NCI-H510A (cell line): ENCODE measurements at regions not wholly inside any gene's neighbourhood (a gene's known extent, or its start where the extent isn't known, plus 50 kb on each side); places are given as distances from the start of the nearest gene placed in this dataset.

Experiments
- DNase-seq: peaks from one replicate; lab custom pipeline; 2025; lab: John Stamatoyannopoulos, UW

DNA sequence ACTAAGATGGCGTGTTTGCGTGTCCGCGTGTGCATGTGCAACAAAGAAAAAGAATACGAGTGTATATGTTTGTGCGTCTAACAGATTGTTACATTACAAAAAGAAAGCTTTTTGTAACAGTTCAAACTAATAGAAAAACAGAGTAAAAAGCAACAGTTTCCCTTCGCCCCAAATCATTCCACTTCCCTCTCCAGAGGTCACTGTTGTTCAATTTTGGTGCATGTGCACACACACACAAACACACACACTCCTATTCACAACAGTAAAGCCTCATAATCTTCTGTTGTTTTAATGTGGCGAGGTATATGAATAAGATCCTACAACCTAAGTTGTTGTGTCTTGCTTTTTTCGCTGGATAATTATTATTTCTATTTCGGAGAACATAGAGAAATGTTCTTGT lies 357.3 kb upstream of the SLC8A1 start:
- no peak for DNase-seq

- DNase-seq: no peak
These were observed 362.7 kb upstream of the SLC8A1 start for GRCh38 chr2:40814616-40815015.

DNA sequence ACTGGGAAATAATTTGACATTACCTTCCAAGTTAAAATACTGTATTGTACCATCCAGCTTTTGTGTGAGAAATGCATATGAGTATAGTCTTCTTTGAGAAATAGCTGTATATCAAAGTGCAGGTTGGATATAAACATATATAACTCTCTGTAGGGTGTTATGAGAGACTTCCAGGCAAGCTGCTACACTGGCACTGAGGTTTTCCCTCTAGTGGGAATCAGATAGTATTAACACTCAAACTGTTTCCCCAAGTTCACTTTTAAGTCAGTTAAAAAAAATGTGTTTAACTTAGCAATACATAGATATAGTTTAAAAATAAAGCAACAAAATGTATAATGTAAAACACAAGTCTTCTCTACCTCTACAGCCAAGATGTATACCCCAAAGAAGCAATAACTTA lies 368.4 kb upstream of the SLC8A1 start:
- DNase-seq: no peak

DNA sequence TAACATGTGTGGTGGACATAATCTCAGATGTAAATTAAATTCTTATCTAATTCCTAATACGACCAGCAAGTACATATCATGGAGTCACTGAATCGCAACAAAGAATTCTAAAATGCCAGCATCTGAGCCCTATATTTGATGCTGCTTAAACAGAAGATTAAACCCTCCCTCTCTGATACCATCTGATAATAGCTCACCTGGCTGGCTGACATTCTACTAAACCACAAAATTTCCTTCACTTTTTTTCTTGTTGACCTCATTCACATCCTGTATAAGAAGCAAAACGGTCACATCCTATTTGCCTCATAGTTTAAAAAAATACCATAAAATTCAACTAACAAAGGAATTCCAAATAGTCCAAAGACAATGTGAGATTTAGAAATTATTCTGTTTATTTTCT lies 371.6 kb upstream of the SLC8A1 start:
- DNase-seq: no peak

GRCh38 chr2:40824278-40824677 lies 372.4 kb upstream of the SLC8A1 start:
- no peak for DNase-seq

DNA sequence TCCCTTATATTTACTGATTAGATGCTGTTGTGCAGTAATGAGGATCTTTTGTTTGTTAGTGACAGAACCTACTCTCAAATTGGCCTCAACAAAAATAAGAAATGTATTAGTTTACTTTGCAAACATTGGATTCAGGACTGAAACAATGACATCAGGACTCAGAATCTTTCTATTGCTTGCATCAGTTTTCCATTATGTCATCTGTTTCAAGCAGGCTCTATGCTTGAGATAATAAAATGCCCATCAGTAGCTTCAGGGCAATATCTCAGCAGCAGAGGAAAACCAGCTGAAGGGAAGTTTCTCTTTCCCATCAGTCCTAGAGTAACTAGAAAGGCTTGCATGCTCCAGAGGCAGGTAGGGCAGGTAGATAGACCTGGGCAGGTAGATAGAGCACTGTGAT lies 375.5 kb upstream of the SLC8A1 start:
- DNase-seq: no peak

DNA sequence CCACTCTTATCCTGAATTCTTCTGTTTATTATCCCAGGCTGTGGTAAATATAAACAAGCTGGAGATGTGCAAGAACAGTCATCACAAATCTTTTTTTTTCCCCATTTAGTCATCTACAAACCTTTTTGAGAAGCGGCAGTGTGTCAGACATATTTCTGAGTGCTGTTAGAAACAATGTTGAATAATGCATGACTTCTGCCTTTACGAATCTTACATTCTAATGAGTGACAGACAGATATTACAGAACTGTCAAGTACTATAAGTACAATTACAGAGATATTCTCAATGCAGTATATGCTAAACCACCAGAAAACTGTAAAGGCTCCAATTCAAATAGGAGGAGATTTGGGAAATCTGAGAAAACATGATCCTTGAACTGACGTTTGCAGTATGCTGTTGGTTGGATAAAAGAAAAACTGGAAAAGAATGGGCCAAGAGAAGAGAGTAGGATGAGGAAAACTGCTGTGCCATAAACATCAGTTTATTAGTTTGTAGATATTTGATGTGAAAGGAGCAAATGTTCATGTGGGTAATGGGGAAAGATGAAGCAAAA lies 379.5 kb upstream of the SLC8A1 start:
- DNase-seq: no peak

DNA sequence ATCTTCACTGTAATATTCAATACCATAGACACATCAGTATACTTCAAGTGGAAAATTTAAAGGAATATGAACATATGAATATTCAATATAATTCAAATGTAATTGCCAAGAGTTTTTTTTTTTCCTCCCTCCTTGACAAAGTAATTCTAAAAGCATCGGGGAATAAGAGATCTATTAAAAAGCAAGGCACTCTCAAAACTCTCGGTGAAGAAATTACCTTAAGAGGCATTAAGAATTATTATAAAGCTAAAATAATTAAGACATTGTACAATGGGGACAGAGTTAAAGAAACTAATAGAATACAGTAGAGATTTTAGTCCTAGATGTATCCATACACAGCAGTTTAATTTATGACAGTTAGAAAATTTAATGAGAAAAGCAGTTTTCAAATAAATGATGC lies 390.0 kb upstream of the SLC8A1 start:
- no peak for DNase-seq

DNA sequence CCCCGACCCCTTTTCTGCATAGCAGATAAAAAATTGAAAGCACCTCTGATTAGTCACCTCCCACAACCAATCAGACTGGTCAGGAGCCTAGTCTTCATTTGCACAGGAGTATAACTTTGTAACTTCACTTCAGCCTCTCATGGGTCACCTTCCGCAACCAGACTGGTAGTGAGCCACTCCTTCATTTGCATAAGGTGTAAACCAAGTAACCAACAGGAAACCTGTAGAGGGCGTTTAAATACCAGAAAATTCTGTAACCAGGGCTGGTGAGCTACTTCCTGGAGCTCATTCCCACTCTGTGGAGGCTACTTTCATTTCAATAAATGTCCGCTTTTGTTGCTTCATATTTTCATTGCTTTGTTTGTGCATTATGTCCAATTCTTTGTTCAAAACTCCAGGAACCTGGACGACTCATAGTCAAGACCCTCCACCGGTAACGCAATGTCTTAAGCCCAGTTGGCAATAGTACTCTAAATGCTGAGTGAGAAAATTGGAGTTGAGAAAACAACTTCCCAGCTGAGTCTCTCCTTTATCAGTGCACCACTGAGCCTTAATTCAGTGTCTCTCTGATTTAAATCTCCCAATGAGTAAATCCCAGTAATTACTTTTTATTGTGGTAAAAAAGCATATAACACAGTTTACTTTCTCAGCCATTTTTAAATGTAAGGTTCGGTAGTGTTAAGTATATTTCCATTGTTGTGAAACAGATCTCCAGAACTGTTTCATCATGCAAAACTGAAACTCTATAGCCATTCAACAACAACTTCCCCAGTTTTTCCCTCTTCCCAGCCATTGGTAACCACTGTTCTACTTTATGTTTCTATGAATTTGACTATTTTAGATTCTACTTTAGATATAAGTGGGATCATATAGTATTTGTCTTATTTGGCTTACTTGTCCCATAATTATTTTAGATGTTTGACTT lies 392.7 kb upstream of the SLC8A1 start:
- no peak for DNase-seq

- no peak for DNase-seq
These were observed 399.8 kb upstream of the SLC8A1 start for GRCh38 chr2:40851661-40852060.

- DNase-seq: no peak
These were observed 407.7 kb upstream of the SLC8A1 start for GRCh38 chr2:40859617-40860016.

GRCh38 chr2:40867829-40868228 lies 415.9 kb upstream of the SLC8A1 start:
- no peak for DNase-seq

- no peak for DNase-seq
These were observed 420.7 kb upstream of the SLC8A1 start for GRCh38 chr2:40872580-40872979.

DNA sequence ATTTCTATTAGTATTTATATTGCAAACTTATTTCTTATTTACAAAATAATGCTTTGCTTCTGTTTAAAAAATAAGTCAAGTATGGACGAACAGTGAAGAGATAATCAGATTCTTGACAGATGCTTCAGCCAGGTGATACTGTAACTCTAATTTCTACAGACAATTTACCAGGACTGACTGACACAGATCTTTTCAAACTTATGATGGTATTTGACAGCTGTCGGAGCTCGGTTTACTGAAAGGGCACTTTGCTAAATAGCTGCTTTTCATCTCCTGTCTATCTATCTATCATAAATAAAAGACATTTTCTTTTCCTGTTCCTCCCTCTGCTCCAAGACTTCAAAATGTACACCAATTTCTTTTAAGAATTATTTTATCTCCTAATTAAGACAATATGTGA lies 422.5 kb upstream of the SLC8A1 start:
- DNase-seq: no peak

- no peak for DNase-seq
These were observed 425.9 kb upstream of the SLC8A1 start for GRCh38 chr2:40877734-40878288.

DNA sequence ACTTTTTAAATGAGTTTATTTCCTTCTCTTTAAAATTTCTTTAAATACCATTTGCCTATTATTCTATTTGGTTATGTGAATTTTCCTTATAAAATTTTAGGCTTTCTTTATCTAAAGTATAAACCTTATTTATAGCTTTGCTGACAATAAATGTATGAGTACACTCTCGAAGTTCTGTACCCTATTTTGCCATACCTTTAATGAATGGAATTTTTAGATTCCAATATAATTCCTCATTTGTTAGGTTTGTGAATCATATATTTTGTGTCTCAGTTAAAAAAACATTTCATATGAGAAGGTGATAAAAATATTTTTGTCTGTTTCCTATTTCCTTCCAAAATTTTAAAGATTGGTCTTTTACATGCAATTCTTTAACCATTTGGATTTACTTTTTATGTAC lies 427.4 kb upstream of the SLC8A1 start:
- no peak for DNase-seq

GRCh38 chr2:40886100-40886499 lies 434.2 kb upstream of the SLC8A1 start:
- no peak for DNase-seq

DNA sequence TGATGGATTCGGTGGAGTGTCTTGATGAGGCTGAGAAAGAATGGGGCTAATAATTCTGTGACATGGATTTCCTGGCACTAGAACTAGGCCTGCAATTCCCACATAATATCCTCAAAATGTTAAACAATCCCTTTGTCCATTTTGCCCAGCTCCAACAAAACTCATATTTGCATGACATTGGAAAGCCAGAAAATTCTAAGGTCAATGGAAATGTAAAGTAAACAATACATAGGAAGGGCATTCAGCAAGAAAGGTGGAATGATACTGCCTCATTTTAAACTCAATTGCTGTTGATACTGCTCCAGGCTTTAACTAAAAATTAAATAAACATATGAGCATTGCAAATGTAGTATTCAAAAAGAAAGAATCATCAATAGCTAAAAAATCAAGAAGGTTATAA lies 434.8 kb upstream of the SLC8A1 start:
- no peak for DNase-seq

- DNase-seq: no peak
These were observed 444.5 kb upstream of the SLC8A1 start for GRCh38 chr2:40896358-40896757.

- DNase-seq: no peak
These were observed 462.8 kb upstream of the SLC8A1 start for GRCh38 chr2:40914666-40915065.

DNA sequence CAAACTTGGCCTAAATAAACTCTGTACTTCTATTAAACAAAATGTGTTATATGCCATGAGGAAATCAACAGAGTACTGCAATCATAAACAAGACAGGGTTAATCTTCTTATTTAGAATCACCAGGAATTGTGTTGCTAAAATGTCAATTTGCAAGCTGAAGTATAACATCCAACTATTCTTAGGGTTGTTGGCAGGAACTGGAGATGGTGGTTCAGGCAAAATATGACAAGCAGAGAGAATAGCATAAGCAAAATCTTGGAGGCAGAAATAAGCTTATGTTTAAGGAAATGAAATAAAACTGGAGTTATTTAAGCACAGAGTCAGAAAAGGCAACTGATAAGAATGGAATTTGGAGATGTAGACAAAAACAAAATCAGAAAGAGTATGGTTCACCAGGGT lies 463.8 kb upstream of the SLC8A1 start:
- no peak for DNase-seq

DNA sequence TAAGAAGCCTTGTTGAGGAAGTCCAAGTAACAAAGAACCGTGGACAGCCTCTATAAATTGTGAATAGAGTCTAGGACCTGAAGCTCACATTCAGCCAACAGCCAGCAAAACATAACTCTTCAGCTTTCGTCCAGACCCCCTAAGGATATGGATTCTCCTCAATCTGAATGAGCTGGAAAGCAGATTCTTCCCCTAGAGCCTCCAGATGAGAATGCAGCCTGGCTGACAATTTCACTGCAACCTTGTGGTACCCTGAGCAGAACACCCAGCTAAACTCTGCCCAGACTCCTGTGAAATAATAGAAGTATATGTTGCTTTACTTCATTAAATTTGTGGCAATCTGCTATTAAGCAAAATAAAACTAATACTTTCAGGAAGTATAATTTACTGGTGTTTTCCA lies 483.5 kb upstream of the SLC8A1 start:
- no peak for DNase-seq

DNA sequence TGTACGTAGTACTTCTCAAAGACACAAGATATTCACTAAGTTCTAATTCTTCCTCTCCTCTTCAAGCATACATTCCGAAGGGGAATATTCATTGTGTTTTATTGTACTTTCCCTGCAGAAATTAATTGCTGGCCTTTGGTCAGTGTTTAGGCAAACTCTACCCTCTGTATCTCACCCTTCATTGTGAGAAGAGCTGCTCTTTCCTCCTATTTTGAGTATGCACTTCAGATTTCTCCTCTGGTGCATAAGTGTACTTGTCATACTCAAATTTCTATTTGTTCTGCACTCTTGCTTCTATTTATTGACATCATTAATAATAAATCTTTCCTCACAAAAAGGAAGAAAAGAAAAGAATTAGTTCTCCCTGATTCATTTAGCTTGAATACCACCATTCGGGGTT lies 485.4 kb upstream of the SLC8A1 start:
- no peak for DNase-seq

DNA sequence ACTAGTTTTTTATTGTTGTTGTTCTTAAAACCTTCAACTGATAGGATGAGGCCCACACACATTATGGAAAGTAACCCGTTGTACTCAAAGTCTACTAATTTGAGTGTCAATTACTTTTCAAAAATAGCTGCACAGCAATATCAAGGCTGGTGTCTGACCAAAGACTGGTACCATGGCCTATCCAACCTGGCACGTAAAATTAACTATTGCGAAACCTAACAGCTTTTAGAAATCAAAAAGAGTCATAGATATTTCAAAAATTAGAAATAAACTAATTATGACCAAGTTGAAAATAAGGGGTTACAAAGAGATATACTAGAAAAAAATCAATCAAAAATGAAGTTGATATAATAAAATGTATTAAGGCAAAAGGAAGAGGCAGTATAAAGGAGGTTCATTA lies 501.5 kb upstream of the SLC8A1 start:
- DNase-seq: no peak
